ENCODE measurements at regions not wholly inside any gene's neighbourhood (a gene's known extent, or its start where the extent isn't known, plus 50 kb on each side); places are given as distances from the start of the nearest gene placed in this dataset.

- ATAC-seq (replicated peaks in 1 of 2) (no peak), DNase-seq (no peak)
- H3K27me3 Mint-ChIP-seq (ENCODE audit: low read depth), result no peaks in the 10 kb centered on the region
- H3K4me3 Mint-ChIP-seq, result no peak overlapping the region
- H3K36me3 Mint-ChIP-seq (ENCODE audit: insufficient read depth in 2 of 2), result peaks cover 2% of the 10 kb centered on the region in 2 donors
- peaks cover 5 to 14% of the 10 kb centered on the region in 2 donors for H3K9me3 Mint-ChIP-seq
- no peaks in the 10 kb centered on the region for H3K4me1 Mint-ChIP-seq (ENCODE audit: low read depth)
- H3K27ac Mint-ChIP-seq, result no peak overlapping the region
Measured at GRCh38 chr16:76791151-76791550, 399.8 kb upstream of the MON1B start.

GRCh38 chr16:76796416-76796815, 394.6 kb upstream of the MON1B start:
- Mint-ChIP-seq H3K27ac (no peak overlapping the region), H3K9me3 (peaks cover 0 to 7% of the 10 kb centered on the region in 2 donors), H3K4me3 (no peak overlapping the region), H3K36me3 (ENCODE audit: insufficient read depth in 2 of 2) (peaks cover 0 to 2% of the 10 kb centered on the region in 2 donors), H3K4me1 (ENCODE audit: low read depth) (no peaks in the 10 kb centered on the region), H3K27me3 (ENCODE audit: low read depth) (no peaks in the 10 kb centered on the region)
- DNase-seq, result no peak
- no peak for ATAC-seq (replicated peaks in 1 of 2)

GRCh38 chr16:76796978-76797377, 394.0 kb upstream of the MON1B start:
- DNase-seq (no peak), ATAC-seq (replicated peaks in 1 of 2) (no peak)
- Mint-ChIP-seq H3K27ac (no peak overlapping the region), H3K9me3 (peaks cover 0 to 8% of the 10 kb centered on the region in 2 donors), H3K36me3 (ENCODE audit: insufficient read depth in 2 of 2) (peaks cover 0 to 2% of the 10 kb centered on the region in 2 donors), H3K4me1 (ENCODE audit: low read depth) (no peaks in the 10 kb centered on the region), H3K4me3 (no peak overlapping the region), H3K27me3 (ENCODE audit: low read depth) (no peaks in the 10 kb centered on the region)

GRCh38 chr16:76797457-76797856, 393.5 kb upstream of the MON1B start:
- H3K36me3 Mint-ChIP-seq (ENCODE audit: insufficient read depth in 2 of 2), result peaks cover 0 to 2% of the 10 kb centered on the region in 2 donors
- no peaks in the 10 kb centered on the region for H3K4me1 Mint-ChIP-seq (ENCODE audit: low read depth)
- ATAC-seq (replicated peaks in 1 of 2) (no peak), DNase-seq (no peak)
- H3K9me3 Mint-ChIP-seq, result peaks cover 0 to 10% of the 10 kb centered on the region in 2 donors
- H3K27ac Mint-ChIP-seq, result no peak overlapping the region
- H3K27me3 Mint-ChIP-seq (ENCODE audit: low read depth), result no peaks in the 10 kb centered on the region
- no peak overlapping the region for H3K4me3 Mint-ChIP-seq

GRCh38 chr16:76800196-76800595, 390.8 kb upstream of the MON1B start:
- Mint-ChIP-seq H3K4me1 (ENCODE audit: low read depth) (peaks cover 7% of the 10 kb centered on the region), H3K27me3 (ENCODE audit: low read depth) (no peaks in the 10 kb centered on the region), H3K4me3 (no peak overlapping the region), H3K36me3 (ENCODE audit: insufficient read depth in 2 of 2) (no peaks in the 10 kb centered on the region), H3K27ac (no peak overlapping the region), H3K9me3 (peaks cover 6 to 7% of the 10 kb centered on the region in 2 donors)
- DNase-seq (no peak), ATAC-seq (replicated peaks in 1 of 2) (no peak)

- Mint-ChIP-seq H3K4me1 (ENCODE audit: low read depth) (peaks cover 12% of the 10 kb centered on the region), H3K27me3 (ENCODE audit: low read depth) (no peaks in the 10 kb centered on the region), H3K36me3 (ENCODE audit: insufficient read depth in 2 of 2) (no peaks in the 10 kb centered on the region), H3K27ac (no peak overlapping the region), H3K9me3 (peaks cover 6 to 7% of the 10 kb centered on the region in 2 donors), H3K4me3 (no peak overlapping the region)
- DNase-seq (no peak), ATAC-seq (replicated peaks in 1 of 2) (no peak)
Measured at GRCh38 chr16:76801357-76801756, 389.6 kb upstream of the MON1B start.

- Mint-ChIP-seq H3K4me3 (no peak overlapping the region), H3K27ac (no peak overlapping the region), H3K36me3 (ENCODE audit: insufficient read depth in 2 of 2) (no peaks in the 10 kb centered on the region), H3K4me1 (ENCODE audit: low read depth) (no peaks in the 10 kb centered on the region), H3K27me3 (ENCODE audit: low read depth) (no peaks in the 10 kb centered on the region), H3K9me3 (peaks cover 8 to 12% of the 10 kb centered on the region in 2 donors)
- DNase-seq (no peak), ATAC-seq (replicated peaks in 1 of 2) (no peak)
Measured at GRCh38 chr16:76816475-76816874, 374.5 kb upstream of the MON1B start.

- Mint-ChIP-seq H3K9me3 (peaks cover 4 to 8% of the 10 kb centered on the region in 2 donors), H3K36me3 (ENCODE audit: insufficient read depth in 2 of 2) (no peaks in the 10 kb centered on the region), H3K4me1 (ENCODE audit: low read depth) (no peaks in the 10 kb centered on the region), H3K4me3 (no peak overlapping the region), H3K27me3 (ENCODE audit: low read depth) (no peaks in the 10 kb centered on the region), H3K27ac (no peak overlapping the region)
- ATAC-seq (replicated peaks in 1 of 2) (no peak), DNase-seq (no peak)
Measured at GRCh38 chr16:76818606-76819181, 372.3 kb upstream of the MON1B start.

GRCh38 chr16:76819226-76819916, 371.6 kb upstream of the MON1B start:
- peaks cover 4 to 6% of the 10 kb centered on the region in 2 donors for H3K9me3 Mint-ChIP-seq
- H3K27me3 Mint-ChIP-seq (ENCODE audit: low read depth), result no peaks in the 10 kb centered on the region

GRCh38 chr16:76824221-76824620, 366.8 kb upstream of the MON1B start:
- H3K4me1 Mint-ChIP-seq (ENCODE audit: low read depth), result no peaks in the 10 kb centered on the region
- H3K9me3 Mint-ChIP-seq, result peaks cover 0 to 2% of the 10 kb centered on the region in 2 donors
- no peak for ATAC-seq (replicated peaks in 1 of 2)
- H3K27ac Mint-ChIP-seq, result no peak overlapping the region
- no peaks in the 10 kb centered on the region for H3K36me3 Mint-ChIP-seq (ENCODE audit: insufficient read depth in 2 of 2)
- DNase-seq, result no peak
- H3K27me3 Mint-ChIP-seq (ENCODE audit: low read depth), result no peaks in the 10 kb centered on the region
- no peak overlapping the region for H3K4me3 Mint-ChIP-seq

More at GRCh38 chr16:76819226-76819916, 371.6 kb upstream of the MON1B start:
- no peak for ATAC-seq (replicated peaks in 1 of 2)
- no peak overlapping the region for H3K4me3 Mint-ChIP-seq
- no peaks in the 10 kb centered on the region for H3K4me1 Mint-ChIP-seq (ENCODE audit: low read depth)
- H3K36me3 Mint-ChIP-seq (ENCODE audit: insufficient read depth in 2 of 2), result no peaks in the 10 kb centered on the region
- DNase-seq, result no peak
- no peak overlapping the region for H3K27ac Mint-ChIP-seq

GRCh38 chr16:76824791-76825190, 366.2 kb upstream of the MON1B start:
- ATAC-seq (replicated peaks in 1 of 2) (no peak), DNase-seq (no peak)
- no peak overlapping the region for H3K4me3 Mint-ChIP-seq
- H3K27me3 Mint-ChIP-seq (ENCODE audit: low read depth), result no peaks in the 10 kb centered on the region
- peaks cover 2% of the 10 kb centered on the region in 2 donors for H3K9me3 Mint-ChIP-seq
- no peaks in the 10 kb centered on the region for H3K36me3 Mint-ChIP-seq (ENCODE audit: insufficient read depth in 2 of 2)
- H3K27ac Mint-ChIP-seq, result no peak overlapping the region
- H3K4me1 Mint-ChIP-seq (ENCODE audit: low read depth), result no peaks in the 10 kb centered on the region

GRCh38 chr16:76835339-76835738, 355.7 kb upstream of the MON1B start:
- no peak for ATAC-seq (replicated peaks in 1 of 2)

GRCh38 chr16:76835779-76836300, 355.1 kb upstream of the MON1B start:
- no peaks in the 10 kb centered on the region for H3K36me3 Mint-ChIP-seq (ENCODE audit: insufficient read depth in 2 of 2)
- no peak for DNase-seq
- H3K4me1 Mint-ChIP-seq (ENCODE audit: low read depth), result no peaks in the 10 kb centered on the region
- ATAC-seq (replicated peaks in 1 of 2), result no peak
- H3K27me3 Mint-ChIP-seq (ENCODE audit: low read depth), result no peaks in the 10 kb centered on the region
- H3K9me3 Mint-ChIP-seq, result peaks cover 2 to 6% of the 10 kb centered on the region in 2 donors
- no peak overlapping the region for H3K4me3 Mint-ChIP-seq
- H3K27ac Mint-ChIP-seq, result no peak overlapping the region

More at GRCh38 chr16:76835339-76835738, 355.7 kb upstream of the MON1B start:
- no peaks in the 10 kb centered on the region for H3K36me3 Mint-ChIP-seq (ENCODE audit: insufficient read depth in 2 of 2)
- H3K27ac Mint-ChIP-seq, result no peak overlapping the region
- H3K9me3 Mint-ChIP-seq, result peaks cover 2 to 6% of the 10 kb centered on the region in 2 donors
- DNase-seq, result no peak
- H3K27me3 Mint-ChIP-seq (ENCODE audit: low read depth), result no peaks in the 10 kb centered on the region
- no peak overlapping the region for H3K4me3 Mint-ChIP-seq
- no peaks in the 10 kb centered on the region for H3K4me1 Mint-ChIP-seq (ENCODE audit: low read depth)

All from activated T-cell treated with anti-CD3 and anti-CD28 coated beads, Interleukin-2, amount 50 U/mL, for 72 hours (primary cell).